Mammary epithelial cell (primary cell): ENCODE measurements at regions not wholly inside any gene's neighbourhood (a gene's known extent, or its start where the extent isn't known, plus 50 kb on each side); places are given as distances from the start of the nearest gene placed in this dataset.

Experiments
- CTCF ChIP-seq, 2 donors: IDR thresholded peaks in 1 of 2; conservative IDR thresholded peaks in 1 of 2; 2 replicates each; pipeline ENCODE4 v1.5.1; 2011 to 2012; ENCODE audit warnings: inconsistent platforms in 2 of 2, low read length in 2 of 2, mild to moderate bottlenecking in 2 of 2, control low read depth in 1 of 2, low read depth in 1 of 2; ENCODE audit not compliant: insufficient read depth in 1 of 2; ENCODE audit errors: extremely low read depth in 1 of 2
- EZH2 ChIP-seq: IDR thresholded peaks from 2 replicates; pipeline ENCODE4 v1.6.1; 2012; ENCODE audit warnings: low read length, inconsistent platforms, borderline replicate concordance

- TF ChIP-seq CTCF (conservative IDR thresholded peaks at IDR 0.05 in 1 of 2, IDR thresholded peaks at IDR 0.05 in 1 of 2; ENCODE audit: extremely low read depth in 1 of 2, insufficient read depth in 1 of 2, low read depth in 1 of 2, low read length in 2 of 2) (no peak), EZH2 (no peak)
Measured at GRCh38 chr1:70818401-70818800, 229.2 kb downstream of the PTGER3 start.
